ENCODE measurements at regions not wholly inside any gene's neighbourhood (a gene's known extent, or its start where the extent isn't known, plus 50 kb on each side); places are given as distances from the start of the nearest gene placed in this dataset.

DNA sequence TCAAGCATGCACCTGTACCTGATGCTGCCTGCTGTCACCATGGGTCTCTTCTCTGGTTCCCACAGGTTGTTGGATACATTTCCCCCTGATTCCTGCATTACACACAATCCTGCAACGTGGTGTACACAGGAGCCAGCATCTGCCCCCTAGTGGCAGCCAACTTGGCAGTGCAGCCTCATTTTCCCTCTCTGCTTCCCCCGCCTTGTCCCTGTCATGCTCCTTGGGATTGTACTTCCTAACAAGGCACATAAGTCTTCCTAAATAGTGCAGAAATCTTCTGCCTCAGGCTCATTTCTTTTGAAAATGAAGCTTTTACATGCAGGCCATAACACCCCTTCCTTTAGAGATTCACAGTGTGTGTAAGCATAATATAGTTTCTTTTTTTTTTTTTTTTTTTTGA, 387.5 kb downstream of the CCSER2 start:
- TF ChIP-seq, protein P1, sequence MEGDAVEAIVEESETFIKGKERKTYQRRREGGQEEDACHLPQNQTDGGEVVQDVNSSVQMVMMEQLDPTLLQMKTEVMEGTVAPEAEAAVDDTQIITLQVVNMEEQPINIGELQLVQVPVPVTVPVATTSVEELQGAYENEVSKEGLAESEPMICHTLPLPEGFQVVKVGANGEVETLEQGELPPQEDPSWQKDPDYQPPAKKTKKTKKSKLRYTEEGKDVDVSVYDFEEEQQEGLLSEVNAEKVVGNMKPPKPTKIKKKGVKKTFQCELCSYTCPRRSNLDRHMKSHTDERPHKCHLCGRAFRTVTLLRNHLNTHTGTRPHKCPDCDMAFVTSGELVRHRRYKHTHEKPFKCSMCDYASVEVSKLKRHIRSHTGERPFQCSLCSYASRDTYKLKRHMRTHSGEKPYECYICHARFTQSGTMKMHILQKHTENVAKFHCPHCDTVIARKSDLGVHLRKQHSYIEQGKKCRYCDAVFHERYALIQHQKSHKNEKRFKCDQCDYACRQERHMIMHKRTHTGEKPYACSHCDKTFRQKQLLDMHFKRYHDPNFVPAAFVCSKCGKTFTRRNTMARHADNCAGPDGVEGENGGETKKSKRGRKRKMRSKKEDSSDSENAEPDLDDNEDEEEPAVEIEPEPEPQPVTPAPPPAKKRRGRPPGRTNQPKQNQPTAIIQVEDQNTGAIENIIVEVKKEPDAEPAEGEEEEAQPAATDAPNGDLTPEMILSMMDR (IDR thresholded peaks at IDR 0.05), result no peak
- no peak for TF ChIP-seq POLR2AphosphoS5 (IDR thresholded peaks at IDR 0.05)
- no peak for TF ChIP-seq EP300 (IDR thresholded peaks at IDR 0.05)
